ENCODE measurements at regions not wholly inside any gene's neighbourhood (a gene's known extent, or its start where the extent isn't known, plus 50 kb on each side); places are given as distances from the start of the nearest gene placed in this dataset.

DNA sequence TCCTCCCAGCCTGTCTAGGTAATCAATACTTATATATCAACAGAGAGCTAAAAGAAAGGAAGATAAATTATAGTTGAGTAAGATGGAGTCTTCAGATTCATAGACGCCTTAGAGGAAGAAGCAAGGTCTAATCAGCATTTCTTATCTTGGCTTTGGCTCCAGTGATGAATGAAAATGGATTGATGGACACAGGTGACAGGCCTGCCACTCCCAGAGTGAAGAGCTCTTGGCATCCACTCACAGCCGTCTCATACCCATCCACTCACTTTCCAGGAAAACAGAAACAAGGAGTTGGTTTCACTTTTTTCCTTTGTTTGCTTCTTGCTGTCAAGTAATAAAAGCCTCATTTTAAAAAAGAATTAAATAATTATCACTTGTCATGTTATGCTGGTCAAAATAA lies 168.2 kb downstream of the MFSD1 start:
- Histone ChIP-seq H3K27me3 (ENCODE audit: control insufficient read depth in 2 of 2, insufficient read depth in 2 of 2, low read length in 2 of 2) (no peaks in the 10 kb centered on the region), H4K20me1 (replicated peaks; ENCODE audit: control insufficient read depth, insufficient read depth, low read length) (no peaks in the 10 kb centered on the region), H3K79me2 (ENCODE audit: control insufficient read depth, insufficient read depth, low read length) (no peaks in the 10 kb centered on the region), H3K4me3 (no peak overlapping the region), H3K9me3 (replicated peaks; ENCODE audit: control insufficient read depth, insufficient read depth, low read depth, low read length) (no peaks in the 10 kb centered on the region), H3K36me3 (ENCODE audit: control insufficient read depth, insufficient read depth, low read length) (no peaks in the 10 kb centered on the region), H3K27ac (ENCODE audit: extremely low read depth, low read depth, low read length) (no peak overlapping the region), H2AFZ (ENCODE audit: low read depth, low read length) (no peak overlapping the region), H3K4me2 (ENCODE audit: insufficient read depth, low read length) (no peak overlapping the region), H3K9me1 (ENCODE audit: control insufficient read depth, insufficient read depth, low read length) (no peaks in the 10 kb centered on the region), H3K9ac (ENCODE audit: insufficient read depth in 1 of 2, low read depth in 2 of 2, low read length in 2 of 2) (no peak overlapping the region), H3K4me1 (replicated peaks in 1 of 2; ENCODE audit: control insufficient read depth in 2 of 2, insufficient read depth in 2 of 2, low read length in 2 of 2) (no peaks in the 10 kb centered on the region)
- no TSS peak for BruUV-seq (replicated peaks)
- TF ChIP-seq ATF1 (CRISPR knock-in tag; IDR thresholded peaks at IDR 0.05) (no peak), ATF1 (tag; IDR thresholded peaks at IDR 0.05) (no peak), SAFB2 (IDR thresholded peaks at IDR 0.05; ENCODE audit: borderline replicate concordance, low read depth, low read length, severe bottlenecking) (no peak), ID3 (CRISPR knock-in tag; IDR thresholded peaks at IDR 0.05) (no peak), ID3 (tag; IDR thresholded peaks at IDR 0.05) (no peak), ZNF274 (IDR thresholded peaks at IDR 0.05; ENCODE audit: borderline replicate concordance, low read depth, low read length) (no peak)
- WGBS (ENCODE audit: insufficient coverage, low coverage, missing lambda C conversion rate), result 0% methylated on average over 2 of the region's 2 CpGs
- in situ Hi-C loops (cut with MboI) (no loop called here), intact Hi-C loops (cut with micrococcal nuclease) (no loop called here)
- ATAC-seq (no peak), DNase-seq (ENCODE audit: extremely low read depth in 1 of 4, low spot score in 3 of 4) (no peak), FAIRE-seq (no peak)
- CTCF ChIA-PET (ENCODE audit: low intra/inter-chr PET ratio), result no interaction called here
- POLR2A ChIA-PET, result no interaction called here

GRCh38 chr3:158974904-158975303 lies 173.1 kb downstream of the MFSD1 start:
- no peaks in the 10 kb centered on the region for H3K79me2 ChIP-seq (ENCODE audit: control insufficient read depth, insufficient read depth, low read length)
- H3K9ac ChIP-seq (ENCODE audit: insufficient read depth in 1 of 2, low read depth in 2 of 2, low read length in 2 of 2), result no peak overlapping the region
- H2AFZ ChIP-seq (ENCODE audit: low read depth, low read length), result no peak overlapping the region
- CTCF ChIA-PET (ENCODE audit: low intra/inter-chr PET ratio), result no interaction called here
- no peak overlapping the region for H3K27ac ChIP-seq (ENCODE audit: extremely low read depth, low read depth, low read length)
- H3K4me1 ChIP-seq (replicated peaks in 1 of 2; ENCODE audit: control insufficient read depth in 2 of 2, insufficient read depth in 2 of 2, low read length in 2 of 2), result no peaks in the 10 kb centered on the region
- no peaks in the 10 kb centered on the region for H3K27me3 ChIP-seq (ENCODE audit: control insufficient read depth in 2 of 2, insufficient read depth in 2 of 2, low read length in 2 of 2)
- BruUV-seq (replicated peaks), result no TSS peak
- no peak for TF ChIP-seq BRD4 (IDR thresholded peaks at IDR 0.05)
- no peak for TF ChIP-seq MBD2 (IDR thresholded peaks at IDR 0.05; ENCODE audit: borderline replicate concordance, low read depth)
- TF ChIP-seq RCOR1 (IDR thresholded peaks at IDR 0.05; ENCODE audit: borderline replicate concordance in 1 of 2, low read depth in 2 of 2, low read length in 2 of 2), result no peak
- TF ChIP-seq SAFB2 (IDR thresholded peaks at IDR 0.05; ENCODE audit: borderline replicate concordance, low read depth, low read length, severe bottlenecking), result no peak
- TF ChIP-seq, protein P1, sequence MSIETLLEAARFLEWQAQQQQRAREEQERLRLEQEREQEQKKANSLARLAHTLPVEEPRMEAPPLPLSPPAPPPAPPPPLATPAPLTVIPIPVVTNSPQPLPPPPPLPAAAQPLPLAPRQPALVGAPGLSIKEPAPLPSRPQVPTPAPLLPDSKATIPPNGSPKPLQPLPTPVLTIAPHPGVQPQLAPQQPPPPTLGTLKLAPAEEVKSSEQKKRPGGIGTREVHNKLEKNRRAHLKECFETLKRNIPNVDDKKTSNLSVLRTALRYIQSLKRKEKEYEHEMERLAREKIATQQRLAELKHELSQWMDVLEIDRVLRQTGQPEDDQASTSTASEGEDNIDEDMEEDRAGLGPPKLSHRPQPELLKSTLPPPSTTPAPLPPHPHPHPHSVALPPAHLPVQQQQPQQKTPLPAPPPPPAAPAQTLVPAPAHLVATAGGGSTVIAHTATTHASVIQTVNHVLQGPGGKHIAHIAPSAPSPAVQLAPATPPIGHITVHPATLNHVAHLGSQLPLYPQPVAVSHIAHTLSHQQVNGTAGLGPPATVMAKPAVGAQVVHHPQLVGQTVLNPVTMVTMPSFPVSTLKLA (conservative IDR thresholded peaks at IDR 0.05), result no peak
- in situ Hi-C loops (cut with MboI), result no loop called here
- H3K9me1 ChIP-seq (ENCODE audit: control insufficient read depth, insufficient read depth, low read length), result no peaks in the 10 kb centered on the region
- no peaks in the 10 kb centered on the region for H3K9me3 ChIP-seq (replicated peaks; ENCODE audit: control insufficient read depth, insufficient read depth, low read depth, low read length)
- DNase-seq (ENCODE audit: extremely low read depth in 1 of 4, low spot score in 3 of 4) (no peak), FAIRE-seq (no peak), ATAC-seq (no peak)
- H3K4me3 ChIP-seq, result no peak overlapping the region
- intact Hi-C loops (cut with micrococcal nuclease), result no loop called here
- H4K20me1 ChIP-seq (replicated peaks; ENCODE audit: control insufficient read depth, insufficient read depth, low read length), result no peaks in the 10 kb centered on the region
- POLR2A ChIA-PET, result no interaction called here
- H3K36me3 ChIP-seq (ENCODE audit: control insufficient read depth, insufficient read depth, low read length), result no peaks in the 10 kb centered on the region
- no peak overlapping the region for H3K4me2 ChIP-seq (ENCODE audit: insufficient read depth, low read length)
- 0% methylated on average over 1 of the region's 1 CpG for WGBS (ENCODE audit: insufficient coverage, low coverage, missing lambda C conversion rate)
